Stimulated activated CD8-positive, alpha-beta memory T cell treated with anti-CD3 and anti-CD28 coated beads, Interleukin-4, amount 100 ng/mL, for 1 hour (primary cell): ENCODE measurements at regions not wholly inside any gene's neighbourhood (a gene's known extent, or its start where the extent isn't known, plus 50 kb on each side); places are given as distances from the start of the nearest gene placed in this dataset.
"Not testable (repeated sequence)": the region's sequence is repeated elsewhere in the genome, so short reads cannot be mapped to it uniquely, and the experiment has no call there.

Experiments used
- DNase-seq, 2 donors: peaks; one replicate each; pipeline ENCODE4 v3.0.0-alpha.2; 2020; ENCODE audit warnings: low read depth in 2 of 2, low spot score in 1 of 2

GRCh38 chr14:89699071-89699470, 255.5 kb downstream of the EFCAB11 start:
- DNase-seq = no peak

- DNase-seq = no peak
These were observed 257.1 kb downstream of the EFCAB11 start for GRCh38 chr14:89697281-89698060.

GRCh38 chr14:89695846-89696245, 258.7 kb downstream of the EFCAB11 start:
- DNase-seq = no peak

GRCh38 chr14:89690139-89690538, 264.4 kb downstream of the EFCAB11 start:
- no peak for DNase-seq

- not testable (repeated sequence) for DNase-seq
These were observed 264.8 kb downstream of the EFCAB11 start for GRCh38 chr14:89689711-89690110.

GRCh38 chr14:89688507-89689211, 265.9 kb downstream of the EFCAB11 start:
- no peak for DNase-seq

- not testable (repeated sequence) for DNase-seq
These were observed 267.4 kb downstream of the EFCAB11 start for GRCh38 chr14:89687129-89687528.

GRCh38 chr14:89684139-89684538, 267.1 kb upstream of the FOXN3 start:
- DNase-seq = no peak

GRCh38 chr14:89681086-89682018, 264.3 kb upstream of the FOXN3 start:
- no peak for DNase-seq

- no peak for DNase-seq
These were observed 263.1 kb upstream of the FOXN3 start for GRCh38 chr14:89680156-89680555.

GRCh38 chr14:89678768-89679167, 261.7 kb upstream of the FOXN3 start:
- no peak for DNase-seq

GRCh38 chr14:89675590-89675989, 258.6 kb upstream of the FOXN3 start:
- no peak for DNase-seq

GRCh38 chr14:89674936-89675335, 257.9 kb upstream of the FOXN3 start:
- DNase-seq = no peak

GRCh38 chr14:89674240-89674639, 257.2 kb upstream of the FOXN3 start:
- DNase-seq = no peak

- no peak for DNase-seq
These were observed 256.6 kb upstream of the FOXN3 start for GRCh38 chr14:89673512-89674225.

GRCh38 chr14:89672636-89673511, 255.8 kb upstream of the FOXN3 start:
- no peak for DNase-seq

- no peak for DNase-seq
These were observed 252.2 kb upstream of the FOXN3 start for GRCh38 chr14:89669193-89669592.

GRCh38 chr14:89667983-89668382, 250.9 kb upstream of the FOXN3 start:
- no peak for DNase-seq

GRCh38 chr14:89665300-89666081, 248.5 kb upstream of the FOXN3 start:
- DNase-seq = not testable (repeated sequence)
